ENCODE measurements at regions not wholly inside any gene's neighbourhood (a gene's known extent, or its start where the extent isn't known, plus 50 kb on each side); places are given as distances from the start of the nearest gene placed in this dataset.

GRCh38 chr3:181555681-181556080 lies 156.0 kb upstream of the SOX2 start:
- no peak for FAIRE-seq
- Histone ChIP-seq H3K27me3 (ENCODE audit: control insufficient read depth, insufficient read depth, low read length) (no peaks in the 10 kb centered on the region), H3K9me3 (ENCODE audit: control insufficient read depth in 2 of 3, insufficient read depth in 1 of 3, low read length in 3 of 3) (no peaks in the 10 kb centered on the region), H3K36me3 (ENCODE audit: control insufficient read depth in 2 of 3, insufficient read depth in 3 of 3, low read length in 3 of 3) (no peaks in the 10 kb centered on the region), H3K4me1 (ENCODE audit: control insufficient read depth in 2 of 3, insufficient read depth in 2 of 3, low read depth in 1 of 3, low read length in 3 of 3) (no peaks in the 10 kb centered on the region), H3K27ac (ENCODE audit: low read depth in 2 of 2, low read length in 2 of 2) (no peak overlapping the region), H3K4me3 (ENCODE audit: low read length in 3 of 3) (no peak overlapping the region), H3K9ac (ENCODE audit: low read length in 3 of 3) (no peak overlapping the region)
- no peak for TF ChIP-seq CTCF (IDR thresholded peaks at IDR 0.05; ENCODE audit: borderline replicate concordance, extremely low read depth, insufficient read depth)
- DNase-seq = no peak
- intact Hi-C loops (cut with DNase I) = no loop called here

DNA sequence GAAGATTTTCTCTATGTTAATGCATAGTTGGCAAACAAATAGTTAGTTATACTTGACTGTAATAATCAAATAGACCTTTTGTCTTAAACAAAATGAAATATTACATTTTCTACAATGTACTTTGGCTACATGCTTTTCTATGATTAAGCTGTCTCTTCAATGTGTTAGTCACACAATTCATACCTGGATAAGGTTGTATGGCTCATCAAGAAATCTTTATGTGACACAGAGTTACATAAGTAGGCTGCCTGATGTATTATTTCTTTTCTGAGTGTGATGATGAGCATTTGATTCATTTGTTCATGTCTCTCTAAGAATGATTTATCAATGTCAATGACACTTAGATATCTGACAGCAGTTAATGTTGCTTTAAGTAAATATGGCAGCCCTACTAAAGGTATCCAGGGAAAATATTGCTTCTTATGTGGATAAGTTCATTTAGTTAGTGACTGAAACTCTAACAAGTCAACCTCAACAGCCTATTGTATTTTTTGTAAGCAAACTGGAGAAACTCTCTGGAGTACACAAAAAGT lies 157.4 kb upstream of the SOX2 start:
- no peak overlapping the region for H3K4me3 ChIP-seq (ENCODE audit: low read length in 3 of 3)
- H3K36me3 ChIP-seq (ENCODE audit: control insufficient read depth in 2 of 3, insufficient read depth in 3 of 3, low read length in 3 of 3) = no peaks in the 10 kb centered on the region
- no peaks in the 10 kb centered on the region for H3K4me1 ChIP-seq (ENCODE audit: control insufficient read depth in 2 of 3, insufficient read depth in 2 of 3, low read depth in 1 of 3, low read length in 3 of 3)
- no peaks in the 10 kb centered on the region for H3K27me3 ChIP-seq (ENCODE audit: control insufficient read depth, insufficient read depth, low read length)
- no peak for TF ChIP-seq CTCF (IDR thresholded peaks at IDR 0.05; ENCODE audit: borderline replicate concordance, extremely low read depth, insufficient read depth)
- H3K9ac ChIP-seq (ENCODE audit: low read length in 3 of 3) = no peak overlapping the region
- no peak for FAIRE-seq
- H3K27ac ChIP-seq (ENCODE audit: low read depth in 2 of 2, low read length in 2 of 2) = no peak overlapping the region
- no peak for DNase-seq
- intact Hi-C loops (cut with DNase I) = no loop called here
- H3K9me3 ChIP-seq (ENCODE audit: control insufficient read depth in 2 of 3, insufficient read depth in 1 of 3, low read length in 3 of 3) = no peaks in the 10 kb centered on the region

DNA sequence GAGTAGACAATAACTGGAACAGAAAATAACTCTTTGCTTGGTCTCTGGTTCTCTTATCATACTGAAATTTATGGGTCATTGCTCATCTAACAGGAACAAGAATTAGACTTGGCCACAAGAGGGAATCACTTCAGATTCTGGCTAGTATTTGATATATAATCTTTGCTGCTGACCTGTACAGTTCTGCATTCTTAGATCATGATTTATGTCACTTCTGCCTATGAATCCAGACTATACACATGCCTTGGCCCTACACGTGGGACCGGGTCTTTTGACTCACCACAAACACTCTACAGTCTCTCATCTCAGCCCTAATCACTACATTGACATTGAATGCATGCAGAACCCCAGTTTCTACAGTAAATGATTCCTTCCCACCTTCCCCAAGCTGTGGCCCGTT lies 162.5 kb upstream of the SOX2 start:
- Histone ChIP-seq H3K36me3 (ENCODE audit: control insufficient read depth in 2 of 3, insufficient read depth in 3 of 3, low read length in 3 of 3) (no peaks in the 10 kb centered on the region), H3K4me3 (ENCODE audit: low read length in 3 of 3) (no peak overlapping the region), H3K4me1 (ENCODE audit: control insufficient read depth in 2 of 3, insufficient read depth in 2 of 3, low read depth in 1 of 3, low read length in 3 of 3) (no peaks in the 10 kb centered on the region), H3K27me3 (ENCODE audit: control insufficient read depth, insufficient read depth, low read length) (no peaks in the 10 kb centered on the region), H3K27ac (ENCODE audit: low read depth in 2 of 2, low read length in 2 of 2) (no peak overlapping the region), H3K9me3 (ENCODE audit: control insufficient read depth in 2 of 3, insufficient read depth in 1 of 3, low read length in 3 of 3) (no peaks in the 10 kb centered on the region), H3K9ac (ENCODE audit: low read length in 3 of 3) (no peak overlapping the region)
- FAIRE-seq (no peak), DNase-seq (no peak)
- intact Hi-C loops (cut with DNase I) = no loop called here
- no peak for TF ChIP-seq CTCF (IDR thresholded peaks at IDR 0.05; ENCODE audit: borderline replicate concordance, extremely low read depth, insufficient read depth)

DNA sequence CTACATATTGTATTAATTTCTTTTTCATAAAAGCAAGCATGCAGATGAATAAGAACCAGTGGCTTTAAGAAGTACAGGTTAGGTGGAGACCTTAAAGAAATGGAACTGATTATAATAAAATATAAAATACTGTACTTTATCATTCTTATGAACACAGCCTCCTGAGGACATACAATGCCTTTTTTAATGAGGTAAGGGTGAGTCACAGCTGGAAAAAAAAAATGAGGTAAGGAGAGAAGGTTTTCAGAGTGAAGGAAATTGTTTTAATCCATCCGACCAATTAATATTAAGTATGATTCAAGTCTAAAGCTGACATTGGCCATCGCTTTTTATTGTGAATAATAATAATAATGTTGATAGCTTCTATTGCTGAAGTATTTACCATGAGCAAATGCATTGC lies 170.3 kb upstream of the SOX2 start:
- no peak for TF ChIP-seq CTCF (IDR thresholded peaks at IDR 0.05; ENCODE audit: borderline replicate concordance, extremely low read depth, insufficient read depth)

More for the DNA sequence above, 170.3 kb upstream of the SOX2 start:
- intact Hi-C loops (cut with DNase I) = no loop called here
- Histone ChIP-seq H3K4me3 (ENCODE audit: low read length in 3 of 3) (no peak overlapping the region), H3K4me1 (ENCODE audit: control insufficient read depth in 2 of 3, insufficient read depth in 2 of 3, low read depth in 1 of 3, low read length in 3 of 3) (no peaks in the 10 kb centered on the region), H3K27ac (ENCODE audit: low read depth in 2 of 2, low read length in 2 of 2) (no peak overlapping the region), H3K9ac (ENCODE audit: low read length in 3 of 3) (no peak overlapping the region), H3K9me3 (ENCODE audit: control insufficient read depth in 2 of 3, insufficient read depth in 1 of 3, low read length in 3 of 3) (no peaks in the 10 kb centered on the region), H3K27me3 (ENCODE audit: control insufficient read depth, insufficient read depth, low read length) (no peaks in the 10 kb centered on the region), H3K36me3 (ENCODE audit: control insufficient read depth in 2 of 3, insufficient read depth in 3 of 3, low read length in 3 of 3) (no peaks in the 10 kb centered on the region)
- DNase-seq = no peak
- FAIRE-seq = no peak

Data from kidney (tissue), 13 donors.